NCI-H526 treated with DMSO at 0.1 percent for 48 hours (cell line): ENCODE measurements at regions not wholly inside any gene's neighbourhood (a gene's known extent, or its start where the extent isn't known, plus 50 kb on each side); places are given as distances from the start of the nearest gene placed in this dataset.

Experiments used
- DNase-seq: peaks from one replicate; lab custom pipeline; 2025; lab: John Stamatoyannopoulos, UW

DNA sequence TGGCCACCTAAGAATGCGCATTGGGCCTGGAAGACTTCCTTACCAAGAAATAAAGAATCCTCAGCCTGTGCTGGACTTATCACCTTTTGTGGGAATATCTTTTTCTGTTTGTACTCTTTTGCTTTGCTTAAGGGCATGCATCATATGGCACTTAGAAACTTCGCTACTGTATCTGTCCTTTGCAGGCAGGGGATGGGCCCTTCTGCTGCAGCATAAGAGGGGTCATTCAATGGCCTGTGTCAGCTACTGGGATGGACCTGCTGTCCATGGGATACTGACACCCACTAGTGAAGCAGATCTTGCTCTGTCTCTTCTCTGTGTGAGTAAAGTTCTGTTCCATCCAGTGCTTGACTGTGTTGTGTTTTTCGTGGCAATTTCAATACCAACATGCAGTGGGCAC is 239.0 kb upstream of the JUN start:
- no peak for DNase-seq

DNA sequence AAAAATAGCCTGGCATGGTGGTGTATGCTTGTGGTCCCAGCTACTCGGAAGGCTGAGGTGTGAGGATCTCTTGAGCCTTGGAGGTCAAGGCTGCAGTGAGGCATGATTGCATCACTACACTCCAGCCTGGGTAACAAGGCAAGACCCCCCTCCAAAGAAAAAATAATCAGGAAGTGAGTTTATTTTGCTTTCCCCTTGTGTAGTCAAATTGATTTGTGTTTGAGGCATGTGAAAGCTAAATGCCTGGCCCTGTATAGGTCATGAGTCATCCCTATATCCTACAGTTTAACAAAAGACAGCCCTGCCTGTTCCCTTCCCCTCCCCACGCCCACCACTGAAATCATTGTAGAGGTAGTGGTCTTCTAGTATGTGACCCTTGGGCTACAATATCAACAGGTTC is 241.4 kb upstream of the JUN start:
- no peak for DNase-seq

DNA sequence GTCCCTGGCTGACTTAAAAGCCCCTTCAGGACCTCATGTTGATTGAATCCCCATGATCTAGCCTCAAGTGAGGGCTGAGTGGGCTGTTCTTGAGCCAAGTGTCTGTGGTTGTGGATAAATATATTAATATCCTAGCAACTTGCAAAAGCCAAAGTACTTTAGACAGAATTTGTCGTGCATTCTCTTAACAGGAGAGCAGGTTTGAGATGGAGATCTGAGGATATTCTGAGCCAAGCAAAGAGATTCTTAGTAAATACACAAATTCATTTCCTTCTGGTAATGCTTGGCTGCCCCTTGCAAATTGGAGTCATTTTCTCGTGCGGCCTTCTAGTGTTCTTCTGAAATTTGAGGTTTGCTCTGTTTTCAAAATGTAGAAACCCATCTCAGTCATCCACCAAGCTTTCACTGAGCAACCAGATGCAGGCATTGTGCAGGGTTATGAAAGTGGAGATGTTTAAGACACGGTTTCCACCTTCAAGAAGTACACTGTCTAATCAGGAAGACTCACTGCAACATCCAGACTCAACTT is 242.1 kb upstream of the JUN start:
- no peak for DNase-seq

DNA sequence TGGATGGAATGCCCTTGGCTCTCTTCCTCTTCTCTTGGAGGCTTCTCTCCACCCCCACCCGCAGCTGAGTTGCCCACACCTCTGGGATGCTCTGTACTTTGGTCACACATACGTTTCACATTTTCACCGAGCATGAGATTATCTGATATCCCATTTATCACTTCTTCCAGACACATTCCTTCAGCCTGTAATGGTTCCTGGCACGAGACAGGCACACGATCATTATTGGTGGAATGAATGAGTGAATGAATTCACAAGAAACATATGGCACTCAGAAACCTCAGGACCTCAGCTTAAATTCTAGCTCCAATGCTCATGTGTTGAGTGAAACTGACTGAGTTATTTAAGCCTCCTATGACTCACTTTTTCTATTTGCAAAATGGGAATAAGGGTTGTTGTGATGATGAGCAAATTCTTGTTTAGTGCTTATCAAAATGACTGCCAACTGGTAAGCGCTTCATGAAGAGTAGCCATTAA is 242.7 kb upstream of the JUN start:
- no peak for DNase-seq

DNA sequence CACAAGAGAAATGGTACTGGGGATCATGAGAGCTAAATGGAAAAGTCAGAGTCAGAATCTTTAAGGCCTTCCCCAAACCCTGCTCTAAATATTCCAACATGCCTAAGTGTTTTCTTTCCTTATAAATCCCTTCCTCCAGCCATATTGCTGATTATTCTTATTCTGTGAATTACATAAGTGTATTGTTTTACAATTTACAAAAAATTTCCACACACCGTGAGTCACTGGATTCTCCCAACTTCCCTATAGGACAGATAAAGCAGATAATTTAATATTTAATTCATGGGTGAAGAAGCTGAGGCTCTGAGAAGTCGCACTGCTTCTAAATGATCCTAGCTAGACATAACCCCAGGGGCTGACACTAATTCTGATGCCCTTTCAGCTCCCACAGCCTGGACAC is 243.3 kb upstream of the JUN start:
- no peak for DNase-seq

DNA sequence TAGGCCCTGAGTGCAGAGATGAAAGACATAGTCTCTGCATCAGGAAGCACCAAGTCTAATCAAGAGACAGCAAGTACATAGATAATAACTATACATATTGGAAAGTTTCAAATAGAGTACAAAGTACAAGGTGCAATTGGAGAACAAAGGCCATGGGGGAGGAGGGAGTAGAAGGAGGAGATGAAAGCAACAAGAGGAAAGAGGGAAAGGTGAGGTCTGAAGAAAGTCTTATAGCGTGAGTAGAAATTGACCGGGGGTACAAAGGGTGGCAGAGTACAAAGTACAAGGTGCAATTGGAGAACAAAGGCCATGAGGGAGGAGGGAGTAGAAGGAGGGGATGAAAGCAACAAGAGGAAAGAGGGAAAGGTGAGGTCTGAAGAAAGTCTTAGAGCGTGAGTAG is 244.2 kb upstream of the JUN start:
- no peak for DNase-seq

DNA sequence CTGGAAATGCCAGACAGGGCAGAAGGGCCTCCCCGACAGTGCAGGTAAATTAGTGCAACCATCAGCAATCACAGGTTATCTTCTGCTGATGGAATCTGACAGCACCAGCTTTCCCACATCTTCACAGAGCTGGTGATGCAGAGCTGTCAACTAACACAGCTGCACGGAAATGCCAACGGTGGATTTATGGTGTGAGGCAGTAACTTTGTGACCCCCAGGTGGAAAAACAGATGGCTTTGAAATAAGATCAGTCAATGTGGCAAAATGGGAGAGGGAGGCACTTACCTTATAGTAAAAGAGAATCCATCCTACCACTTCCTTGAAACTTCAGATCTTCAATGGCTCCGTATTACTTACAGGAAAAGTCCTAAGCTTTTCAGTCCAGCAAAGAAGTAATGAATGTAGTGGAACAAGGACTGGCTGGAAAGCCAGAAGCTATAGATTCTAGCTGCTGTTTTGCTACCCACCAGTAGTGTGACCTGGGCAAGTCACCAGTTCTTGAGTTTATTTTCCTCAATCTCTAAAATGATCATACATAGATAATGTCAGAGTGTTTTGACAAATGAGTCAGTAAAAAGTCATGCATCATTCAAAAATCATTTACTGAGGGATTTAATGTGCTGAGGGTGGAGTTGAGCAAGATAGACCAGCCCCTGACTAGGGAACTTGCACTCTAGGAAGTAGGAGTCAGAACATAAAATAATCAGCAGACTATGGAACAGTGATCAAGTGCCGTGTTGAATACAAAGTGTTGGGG is 245.7 kb upstream of the JUN start:
- DNase-seq: no peak

DNA sequence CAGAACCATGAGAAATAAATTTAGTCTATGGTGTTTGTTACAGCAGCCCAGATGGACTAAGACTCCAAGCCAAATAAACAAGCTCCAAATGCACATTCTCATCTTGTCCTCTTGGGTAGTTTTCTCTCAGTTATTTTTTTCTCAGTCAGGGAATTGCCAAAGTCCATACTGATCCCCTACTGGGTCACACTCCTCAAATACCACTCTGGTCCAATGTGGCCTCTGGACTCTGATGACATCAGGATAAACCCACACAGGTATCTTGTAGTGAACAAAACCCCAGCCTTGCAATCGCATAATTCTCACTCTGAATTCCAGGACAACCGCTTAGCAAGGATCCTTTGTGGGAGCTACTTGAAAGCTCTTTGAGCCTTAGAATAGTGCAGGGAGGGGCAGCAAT is 248.4 kb upstream of the JUN start:
- DNase-seq: no peak

DNA sequence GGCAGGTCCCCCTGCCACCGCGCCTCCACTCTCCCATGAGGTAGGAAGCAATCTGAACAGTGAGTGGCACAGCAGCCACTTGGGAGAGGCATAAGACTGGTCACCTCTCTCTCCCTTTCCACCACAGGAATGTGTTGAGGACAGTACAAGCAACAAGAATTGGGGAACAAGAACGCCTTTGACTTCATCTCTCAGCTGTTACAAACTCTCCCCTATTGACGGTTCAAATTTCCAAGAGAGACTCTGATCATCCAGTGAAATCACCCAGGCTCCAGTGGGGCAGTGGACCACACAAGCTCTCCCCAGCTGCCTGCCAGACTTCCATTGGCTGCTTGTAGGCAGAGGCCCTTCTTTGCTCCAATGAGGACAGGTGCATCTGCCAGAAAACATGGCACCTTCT is 249.9 kb upstream of the JUN start:
- no peak for DNase-seq

DNA sequence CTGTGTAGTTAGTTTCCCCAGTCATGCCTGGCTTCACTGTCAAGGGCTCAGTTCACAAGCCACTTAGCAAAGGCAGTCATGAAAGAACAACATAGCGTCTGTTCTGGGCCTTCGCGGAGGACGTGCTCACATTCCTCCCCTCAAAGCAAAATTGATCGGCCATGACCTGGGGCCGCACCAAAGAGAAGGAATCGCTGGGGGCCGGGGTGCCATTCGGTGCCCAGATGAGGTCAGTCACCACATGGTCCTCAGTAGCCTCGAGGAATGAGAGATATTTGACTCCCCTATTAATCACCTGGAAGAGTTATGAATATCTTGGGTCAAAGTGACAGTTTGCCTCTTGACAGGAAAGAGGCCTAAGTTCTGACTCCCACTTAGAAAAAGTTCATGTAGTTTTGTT is 251.1 kb upstream of the JUN start:
- DNase-seq: no peak

DNA sequence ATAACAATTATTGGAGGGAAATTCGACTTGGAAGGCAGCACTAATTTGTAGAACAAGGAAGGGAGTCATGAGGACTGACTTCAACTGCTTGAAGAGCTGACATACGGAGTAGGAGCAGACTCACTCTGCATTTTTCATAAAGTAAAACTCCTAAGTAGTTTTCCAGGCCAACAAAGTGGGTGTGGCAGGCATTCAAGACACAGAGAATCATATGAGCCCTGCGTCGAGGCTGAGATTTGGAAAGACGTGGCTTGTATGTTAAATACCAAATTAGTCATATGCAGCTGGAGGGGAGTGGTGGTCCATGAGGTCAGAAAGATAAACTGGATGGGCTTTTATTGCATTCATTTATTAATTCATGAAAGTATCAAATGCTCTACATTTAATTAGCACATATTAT is 255.7 kb upstream of the JUN start:
- no peak for DNase-seq

DNA sequence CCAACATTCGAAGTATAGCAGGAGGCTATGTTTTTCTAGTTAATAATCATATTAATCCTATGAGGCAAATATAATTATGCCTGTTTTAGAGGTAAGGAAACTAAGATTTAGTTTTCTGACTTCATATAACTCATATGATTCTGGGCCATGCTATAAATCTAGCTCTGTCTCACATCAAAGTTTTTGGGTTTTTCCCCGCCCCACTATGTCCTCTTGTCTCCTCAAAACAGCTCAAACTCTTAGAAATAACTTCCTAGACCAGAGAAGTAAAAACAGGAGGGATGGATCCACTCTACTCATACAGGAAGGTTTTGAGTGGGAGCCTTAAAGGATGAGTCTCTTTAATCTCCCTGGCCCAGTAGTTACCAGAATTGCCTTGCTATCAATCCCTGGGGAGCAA is 256.4 kb upstream of the FGGY start:
- DNase-seq: no peak

DNA sequence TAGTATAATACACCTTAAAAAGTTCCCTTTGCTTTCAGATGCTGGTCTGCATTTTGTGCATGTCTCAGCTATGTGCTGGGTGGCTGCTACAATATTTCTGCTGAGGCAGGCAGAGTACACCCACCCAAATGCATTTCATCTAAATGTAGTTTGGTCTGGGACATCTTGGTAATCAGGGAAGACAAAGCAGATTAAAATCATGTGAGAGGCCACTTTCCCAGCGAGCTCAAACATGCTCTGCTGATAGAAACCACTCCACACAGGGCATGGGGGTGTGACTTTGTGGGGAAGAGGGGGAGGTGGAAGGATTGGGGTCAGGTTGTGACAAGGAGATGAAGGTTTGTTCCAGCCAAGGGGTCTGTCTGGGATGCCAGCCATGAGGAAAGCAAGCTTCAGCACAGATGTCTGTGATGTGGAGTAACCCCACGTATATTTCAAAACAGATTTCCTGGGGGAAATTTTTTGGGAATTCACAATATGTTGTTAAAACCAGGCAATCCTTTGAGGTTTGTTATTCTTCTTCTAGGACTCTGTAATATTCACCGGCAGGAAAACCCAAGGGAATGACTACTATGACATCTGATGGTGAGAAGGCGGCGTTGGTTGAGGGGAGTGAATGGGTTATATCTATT is 255.1 kb upstream of the FGGY start:
- no peak for DNase-seq

DNA sequence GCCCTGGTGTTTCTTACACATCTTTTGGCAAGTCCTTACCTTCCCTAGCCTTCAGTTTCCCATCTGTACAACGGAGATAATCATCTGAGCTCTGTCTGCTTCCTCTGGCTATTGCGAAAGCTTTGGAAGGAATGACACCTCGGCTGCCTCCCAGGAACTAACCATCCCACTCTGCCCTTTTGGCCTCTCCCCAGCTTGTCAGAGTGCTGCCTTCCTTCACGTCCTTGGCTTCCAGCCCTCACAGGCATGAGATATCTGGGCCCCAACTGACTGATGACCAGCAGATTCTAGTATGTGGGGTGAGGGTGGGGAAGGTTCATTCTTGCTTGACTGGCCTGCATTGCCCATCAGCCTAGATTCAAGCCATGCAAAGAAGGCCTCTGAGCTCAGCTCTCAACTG is 253.1 kb upstream of the FGGY start:
- DNase-seq: no peak

DNA sequence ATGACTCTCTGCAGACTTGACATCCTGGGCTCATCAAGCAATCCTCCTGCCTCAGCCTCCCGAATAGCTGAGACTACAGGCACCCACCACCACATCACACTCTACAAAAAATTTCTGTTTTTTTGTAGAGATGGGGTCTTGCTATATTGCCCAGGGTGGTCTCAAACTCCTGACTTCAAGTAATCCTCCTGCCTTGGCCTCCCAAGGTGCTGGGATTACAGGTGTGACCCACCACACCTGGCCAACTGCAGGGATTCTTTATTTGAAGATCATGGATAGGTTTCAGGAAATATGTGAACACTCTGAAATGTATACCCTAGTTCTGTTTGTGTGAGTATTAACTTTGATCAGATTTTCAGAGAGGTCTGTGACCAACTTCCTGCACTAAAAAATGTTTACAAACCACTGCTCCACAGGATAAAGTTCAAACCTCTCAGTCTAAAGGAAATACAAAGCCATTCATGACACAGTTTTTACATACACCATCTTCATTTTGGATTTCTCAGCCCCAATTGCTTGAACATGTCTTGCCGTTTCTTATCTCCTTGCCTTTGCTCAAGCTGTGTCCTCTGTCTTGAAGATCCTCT is 252.3 kb upstream of the FGGY start:
- no peak for DNase-seq

DNA sequence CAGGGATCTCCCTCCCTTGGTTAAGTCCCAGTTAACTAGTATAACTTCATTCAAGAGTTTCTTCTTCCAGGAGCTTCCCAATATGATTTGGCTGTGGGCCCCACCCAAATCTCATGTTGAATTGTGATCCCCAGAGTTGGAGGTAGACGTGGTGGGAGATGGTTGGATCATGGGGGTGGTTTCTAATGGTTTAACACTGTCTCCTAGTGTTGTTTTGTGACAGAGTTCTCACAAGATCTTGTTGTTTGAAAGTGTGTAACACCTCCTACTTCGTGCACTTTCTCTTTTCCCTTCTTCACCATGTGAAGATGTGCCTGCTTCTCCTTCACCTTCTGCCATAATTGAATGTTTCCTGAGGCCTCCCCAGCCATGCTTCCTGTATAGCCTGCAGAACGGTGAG is 251.8 kb upstream of the FGGY start:
- no peak for DNase-seq

DNA sequence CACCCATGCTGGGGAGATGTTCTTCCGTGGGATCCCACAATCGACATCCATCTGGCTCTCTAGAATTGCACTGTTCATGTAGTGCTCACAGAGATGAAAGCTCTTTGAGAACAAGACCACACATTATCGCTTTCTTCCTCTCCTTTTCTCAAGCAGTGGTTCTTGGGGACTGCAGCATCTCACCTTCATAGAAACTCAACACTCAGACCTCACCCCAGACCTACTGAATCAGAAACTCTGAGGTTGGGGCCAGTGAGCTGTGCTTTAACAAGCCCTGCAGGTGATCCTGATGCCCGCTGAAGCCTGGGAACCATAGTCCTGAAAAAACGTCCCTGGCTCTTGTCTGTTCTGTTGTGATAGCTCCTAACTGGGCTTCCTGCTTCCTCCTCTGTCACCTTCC is 251.3 kb upstream of the FGGY start:
- no peak for DNase-seq

DNA sequence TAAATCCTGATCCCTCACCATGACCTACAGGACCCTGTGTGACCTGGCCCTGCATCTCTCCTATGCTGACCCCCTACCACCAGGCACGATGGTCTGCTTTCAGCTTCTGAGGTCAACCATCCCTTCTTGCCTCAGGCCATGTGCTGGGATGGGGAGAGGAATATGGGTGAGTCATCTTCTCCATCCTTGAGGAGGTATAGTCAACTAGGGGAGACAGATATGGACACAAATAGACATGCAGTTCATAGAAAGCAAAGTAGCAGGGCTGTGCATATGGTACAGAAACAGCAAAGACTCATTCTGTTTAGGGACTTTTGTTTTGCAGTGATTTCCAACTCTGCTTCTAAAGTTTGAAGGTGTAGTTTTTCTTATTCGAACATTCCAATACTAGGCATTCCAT is 250.8 kb upstream of the FGGY start:
- no peak for DNase-seq

DNA sequence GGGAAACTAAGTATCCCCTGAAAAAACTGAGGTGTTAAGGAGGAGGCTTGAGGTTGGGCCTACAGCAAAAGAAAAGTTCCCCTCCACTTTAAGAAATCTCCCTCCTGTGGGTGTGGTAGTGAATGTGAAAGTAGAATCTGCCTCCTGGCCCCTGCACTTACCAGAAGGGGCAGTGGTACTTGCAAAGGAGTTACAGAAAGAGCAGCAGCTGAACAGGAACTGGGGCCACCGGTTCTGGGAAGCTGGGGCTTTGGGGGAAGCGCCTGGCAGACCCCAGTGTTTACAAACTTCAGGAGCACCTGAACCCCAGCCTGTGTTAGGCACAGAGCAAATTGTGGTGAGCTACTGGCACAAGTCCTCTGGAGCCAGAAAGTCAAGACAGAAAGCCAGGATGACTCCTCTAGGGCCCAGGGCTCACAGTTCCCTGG is 250.2 kb upstream of the FGGY start:
- DNase-seq: no peak

DNA sequence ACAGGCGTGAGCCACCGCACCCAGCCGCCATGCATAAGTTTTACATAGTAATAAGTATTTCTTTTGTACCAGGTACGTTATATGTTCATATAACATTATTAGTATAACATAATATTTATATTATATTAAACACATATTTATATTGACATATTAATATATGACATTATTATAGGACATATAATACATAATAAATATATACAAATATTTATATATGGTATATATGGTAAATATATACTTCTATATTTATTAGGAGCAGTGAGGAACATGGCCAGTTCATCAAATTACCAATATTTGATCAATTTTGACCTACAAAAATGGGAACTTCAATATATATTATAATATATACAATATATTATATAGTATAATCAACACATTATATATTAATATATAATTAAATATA is 245.9 kb upstream of the FGGY start:
- no peak for DNase-seq

DNA sequence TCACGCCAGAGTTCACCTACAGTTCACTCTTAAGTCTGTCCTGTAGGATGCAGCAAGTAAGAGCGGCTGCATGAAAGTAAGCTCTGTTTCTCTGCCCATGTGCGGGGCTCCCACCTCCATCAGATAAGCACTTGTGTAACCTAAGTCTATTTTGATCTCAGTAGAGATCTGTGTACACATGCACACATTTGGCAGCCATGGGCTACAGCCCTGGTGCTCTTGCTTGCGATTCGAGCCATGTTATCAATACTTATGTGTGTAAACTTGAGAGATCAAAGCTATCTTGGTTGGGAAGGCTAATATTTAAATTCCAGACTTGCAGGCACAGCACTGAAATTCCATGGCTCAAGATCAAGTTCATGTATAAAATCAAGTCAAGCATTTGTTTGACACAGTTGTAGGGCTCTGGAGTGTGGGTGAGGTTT is 244.7 kb upstream of the FGGY start:
- DNase-seq: no peak

DNA sequence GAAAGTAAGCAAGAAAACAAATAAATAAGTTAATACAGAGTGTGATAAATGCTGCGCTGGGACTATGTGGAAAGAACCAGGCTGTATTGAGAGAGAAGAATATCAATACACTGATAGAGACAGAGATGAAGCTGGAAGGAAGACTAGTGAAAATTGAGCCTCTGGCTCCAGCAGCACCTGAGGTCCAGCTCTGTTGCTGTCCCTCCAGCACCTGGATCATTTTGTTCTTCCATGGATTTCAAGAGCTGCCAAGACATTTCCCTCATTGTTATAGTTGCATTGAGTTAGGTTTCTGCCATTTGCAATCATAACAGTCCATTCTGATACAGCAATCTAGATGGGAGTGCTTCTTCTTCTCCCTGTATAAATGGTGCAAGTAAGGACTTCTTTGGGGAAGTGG is 242.7 kb upstream of the FGGY start:
- DNase-seq: no peak
